GM18505 (cell line): ENCODE measurements at regions not wholly inside any gene's neighbourhood (a gene's known extent, or its start where the extent isn't known, plus 50 kb on each side); places are given as distances from the start of the nearest gene placed in this dataset.
"Not testable (repeated sequence)": the region's sequence is repeated elsewhere in the genome, so short reads cannot be mapped to it uniquely, and the experiment has no call there.

Experiments used
- ATAC-seq: cut with Tn5 transposase; IDR thresholded peaks from one replicate; pipeline ENCODE4 v1.9.1; 2021; ENCODE audit not compliant: unreplicated experiment
- POLR2A ChIP-seq: IDR thresholded peaks from 4 replicates; pipeline ENCODE4 v1.6.1; 2011; ENCODE audit warnings: borderline replicate concordance; ENCODE audit not compliant: insufficient read depth, insufficient read length; ENCODE audit errors: extremely low read depth

DNA sequence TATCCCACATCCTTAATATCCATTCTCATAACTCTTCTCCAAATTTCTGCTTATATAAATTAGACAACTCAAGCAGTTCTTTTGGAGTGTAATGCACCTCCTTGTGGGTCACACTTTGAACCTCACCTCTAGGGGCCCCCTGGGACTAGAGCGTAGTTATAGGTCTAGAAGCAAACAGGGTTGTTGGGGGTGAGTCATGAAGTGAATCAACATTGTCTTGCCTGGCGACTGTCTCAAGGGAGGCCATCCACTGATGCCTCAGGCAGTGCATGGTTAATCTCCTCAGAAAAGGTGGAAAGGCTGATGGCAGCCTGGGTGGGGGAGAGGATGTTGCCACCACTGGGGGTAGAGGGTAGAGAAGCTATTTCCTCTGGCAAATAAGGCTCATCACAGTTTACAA is 129.1 kb downstream of the TNFRSF21 start:
- no peak for ATAC-seq
- no peak for TF ChIP-seq POLR2A

DNA sequence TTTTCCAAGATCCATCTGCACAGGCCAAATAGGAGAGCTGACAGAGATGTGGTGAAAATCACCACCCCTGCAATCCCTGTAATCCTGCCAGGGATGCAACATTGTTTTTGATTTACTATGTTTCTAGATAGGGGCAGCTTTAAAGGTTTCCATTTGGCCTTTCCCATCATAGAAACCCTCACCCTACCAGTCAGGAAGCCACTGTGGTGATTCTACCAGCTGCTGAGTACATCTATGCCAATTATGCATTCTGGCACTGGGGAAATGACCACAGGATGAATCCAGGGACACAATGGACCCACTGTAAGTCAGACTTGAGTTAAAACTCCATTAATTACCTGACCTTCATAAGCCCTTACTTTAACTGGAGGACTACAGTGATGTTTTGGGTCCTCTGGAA is 130.4 kb downstream of the TNFRSF21 start:
- ATAC-seq: no peak
- no peak for TF ChIP-seq POLR2A

DNA sequence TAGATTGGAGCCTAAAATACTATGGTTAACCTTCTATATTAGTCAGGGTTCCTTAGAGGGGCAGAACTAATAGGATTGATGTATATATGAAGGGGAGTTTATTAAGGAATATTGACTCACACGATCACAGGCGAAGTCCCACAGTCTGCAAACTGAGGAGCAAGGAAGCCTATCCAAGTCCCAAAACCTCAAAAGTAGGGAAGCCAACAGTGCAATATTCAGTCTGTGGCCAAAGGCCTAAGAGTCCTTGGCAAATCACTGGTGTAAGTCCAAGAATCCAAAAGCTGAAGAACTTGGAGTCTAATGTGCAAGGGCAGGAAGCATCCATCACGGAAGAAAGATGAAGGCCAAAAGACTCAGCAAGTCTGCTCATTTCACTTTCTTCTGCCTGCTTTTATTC is 133.5 kb upstream of the ADGRF1 start:
- TF ChIP-seq POLR2A: no peak
- ATAC-seq: no peak

DNA sequence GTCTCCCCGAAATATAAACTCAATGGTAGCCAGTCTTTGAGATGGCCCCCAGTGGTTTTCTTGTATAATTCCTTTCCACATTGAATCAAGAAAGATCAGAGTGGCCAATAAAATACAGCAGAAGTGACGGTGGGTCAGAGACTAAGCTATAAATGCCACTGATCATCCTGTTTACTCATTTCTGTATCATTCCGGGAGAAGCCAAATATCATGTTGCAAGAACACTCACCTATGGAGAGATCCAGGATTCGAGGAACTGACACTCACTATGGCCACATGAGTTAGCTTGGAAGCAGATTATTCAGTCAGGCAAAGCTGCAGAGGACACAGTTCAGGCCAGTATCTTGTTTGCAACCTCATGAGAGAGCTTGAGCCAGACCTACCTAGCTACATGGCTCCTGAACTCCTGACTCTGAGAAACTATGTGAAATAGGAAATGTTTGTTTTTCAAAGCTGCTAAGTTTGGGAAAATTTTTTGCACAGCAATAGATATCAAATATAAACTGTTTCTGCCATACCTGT is 132.4 kb upstream of the ADGRF1 start:
- no peak for ATAC-seq
- TF ChIP-seq POLR2A: no peak

DNA sequence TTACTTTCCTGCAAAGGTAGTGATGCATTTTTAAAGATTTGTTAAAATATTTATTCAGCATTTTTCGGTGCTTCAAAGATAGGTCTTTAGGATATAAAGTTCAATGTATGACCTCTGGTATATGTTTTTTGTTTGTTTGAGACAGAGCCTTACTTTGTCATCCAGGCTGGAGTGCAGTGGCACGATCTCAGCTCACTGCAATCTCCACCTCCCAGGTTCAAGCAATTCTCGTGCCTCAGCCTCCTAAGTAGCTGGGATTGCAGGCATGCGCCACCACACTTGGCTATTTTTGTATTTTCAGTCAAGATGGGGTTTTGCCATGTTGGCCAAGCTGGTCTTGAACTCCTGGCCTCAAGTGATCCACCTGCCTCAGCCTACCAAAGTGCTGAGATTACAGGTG is 131.9 kb upstream of the ADGRF1 start:
- ATAC-seq: not testable (repeated sequence)

DNA sequence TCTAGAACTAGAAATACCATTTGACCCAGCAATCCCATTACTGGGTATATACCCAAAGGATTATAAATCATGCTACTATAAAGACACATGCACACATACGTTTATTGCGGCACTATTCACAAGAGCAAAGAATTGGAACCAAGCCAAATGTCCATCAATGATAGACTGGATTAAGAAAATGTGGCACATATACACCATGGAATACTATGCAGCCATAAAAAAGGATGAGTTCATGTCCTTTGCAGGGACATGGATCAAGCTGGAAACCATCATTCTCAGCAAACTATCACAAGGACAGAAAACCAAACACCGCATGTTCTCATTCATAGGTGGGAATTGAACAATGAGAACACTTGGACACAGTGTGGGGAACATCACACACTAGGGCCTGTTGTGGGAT is 131.0 kb upstream of the ADGRF1 start:
- ATAC-seq: not testable (repeated sequence)

DNA sequence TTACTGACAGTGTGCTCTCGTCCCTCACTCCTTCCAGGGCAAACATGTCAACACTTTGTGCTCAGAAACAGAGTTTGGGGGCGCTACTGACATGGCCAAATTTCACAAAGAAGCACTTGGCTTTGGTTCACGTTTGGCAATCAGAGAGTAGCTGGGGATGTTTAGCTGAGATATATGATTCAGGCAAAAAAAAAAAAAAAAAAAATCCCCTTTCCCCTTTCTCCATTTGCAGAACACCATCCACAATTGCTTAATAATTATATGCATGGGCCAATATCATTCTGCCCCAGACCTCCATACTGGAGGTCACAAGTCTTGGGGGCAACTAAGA is 128.4 kb upstream of the ADGRF1 start:
- TF ChIP-seq POLR2A: no peak
- ATAC-seq: no peak

DNA sequence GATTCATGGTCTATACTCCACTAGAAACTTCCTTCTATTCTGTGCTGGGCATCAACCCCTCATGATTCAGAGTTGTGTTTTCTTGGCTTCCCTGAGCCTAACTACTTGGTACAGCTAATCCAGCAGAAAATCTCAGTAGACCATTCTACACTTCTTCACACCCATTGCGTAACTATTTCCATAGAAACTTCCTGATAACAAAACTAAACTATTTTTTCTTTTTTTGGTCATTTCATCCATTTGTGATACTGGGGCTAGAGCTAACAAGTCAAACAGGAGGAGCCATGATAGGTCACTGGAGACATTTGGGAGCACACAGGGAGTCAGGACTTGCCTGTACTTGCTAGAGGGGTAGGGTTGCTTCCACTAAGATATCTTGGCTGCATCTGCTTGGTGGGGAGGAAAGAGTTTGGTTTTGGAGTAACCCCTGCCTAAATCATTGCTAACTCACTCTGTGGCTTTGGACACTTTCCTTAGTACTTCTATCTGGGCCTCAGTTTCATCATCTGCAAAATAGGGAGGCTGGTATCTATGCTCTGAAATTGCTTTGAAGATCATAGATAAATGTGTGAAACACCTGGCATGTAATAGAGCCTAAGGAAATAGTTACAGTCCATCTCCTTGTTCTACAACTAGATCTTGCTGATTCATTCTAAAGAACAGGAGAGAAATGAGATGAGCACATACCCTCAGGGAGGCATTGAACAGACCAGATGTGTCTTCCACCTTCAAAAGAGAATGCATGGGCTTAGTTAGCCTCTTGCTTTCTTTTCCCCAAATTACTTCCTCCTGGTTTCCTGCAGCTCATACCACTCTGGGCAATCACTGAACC is 127.9 kb upstream of the ADGRF1 start:
- no peak for TF ChIP-seq POLR2A
- ATAC-seq: no peak

DNA sequence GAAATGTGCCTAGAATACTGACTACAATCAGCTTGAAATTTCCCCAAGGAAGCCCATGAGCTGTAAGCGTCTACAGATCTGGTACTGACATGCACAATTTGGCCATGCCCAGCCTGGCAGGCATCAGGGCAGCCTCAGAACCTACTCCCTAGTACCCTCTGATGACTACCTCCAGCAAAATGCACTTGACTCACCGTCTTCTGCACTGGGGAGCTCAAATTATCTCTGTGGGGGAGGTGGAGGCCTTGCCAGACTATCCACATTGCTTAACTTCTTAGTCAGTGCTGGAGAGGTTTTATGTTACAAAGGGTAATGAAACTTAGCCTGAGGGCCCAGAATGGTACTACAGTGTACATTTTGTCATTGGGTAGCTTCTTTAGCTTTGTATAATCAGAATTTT is 126.0 kb upstream of the ADGRF1 start:
- no peak for TF ChIP-seq POLR2A
- ATAC-seq: no peak

DNA sequence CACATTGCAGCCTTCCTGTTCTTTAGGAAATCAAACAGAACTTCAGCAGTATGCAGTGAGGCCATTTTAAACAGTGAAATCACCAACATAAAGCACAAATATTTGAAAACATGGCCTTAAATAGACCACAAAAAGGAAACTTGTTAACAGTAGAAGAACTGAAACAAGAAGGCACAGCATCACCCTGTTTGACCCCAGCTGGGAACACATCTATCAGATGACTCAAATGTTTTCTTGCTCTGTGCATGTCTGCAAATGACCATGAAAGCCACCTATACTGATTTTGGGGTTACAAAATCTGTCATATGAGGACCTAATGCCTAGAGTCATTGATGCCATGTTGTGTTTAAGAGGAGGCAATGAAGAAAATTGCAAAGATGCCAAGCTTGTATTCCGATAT is 123.8 kb upstream of the ADGRF1 start:
- ATAC-seq: peak; percentile 88
- no peak for TF ChIP-seq POLR2A

DNA sequence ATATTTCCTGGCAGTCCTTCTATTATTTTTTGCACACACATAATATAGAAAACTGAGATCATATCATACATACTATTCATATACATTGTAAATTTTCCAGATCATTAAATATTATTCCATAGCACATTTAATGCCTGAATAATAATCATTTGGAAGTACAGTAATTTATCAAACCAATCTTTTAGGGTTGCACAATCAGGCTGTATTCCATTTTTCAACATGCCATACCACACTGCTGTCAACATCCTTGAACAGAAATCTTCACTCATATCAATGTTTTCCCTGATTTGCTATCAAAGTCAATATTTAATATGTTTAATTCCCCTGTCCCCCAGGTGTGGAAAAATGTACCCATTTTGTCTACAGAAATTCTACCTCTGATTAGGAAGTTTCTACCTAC is 122.7 kb upstream of the ADGRF1 start:
- TF ChIP-seq POLR2A: no peak
- ATAC-seq: no peak

DNA sequence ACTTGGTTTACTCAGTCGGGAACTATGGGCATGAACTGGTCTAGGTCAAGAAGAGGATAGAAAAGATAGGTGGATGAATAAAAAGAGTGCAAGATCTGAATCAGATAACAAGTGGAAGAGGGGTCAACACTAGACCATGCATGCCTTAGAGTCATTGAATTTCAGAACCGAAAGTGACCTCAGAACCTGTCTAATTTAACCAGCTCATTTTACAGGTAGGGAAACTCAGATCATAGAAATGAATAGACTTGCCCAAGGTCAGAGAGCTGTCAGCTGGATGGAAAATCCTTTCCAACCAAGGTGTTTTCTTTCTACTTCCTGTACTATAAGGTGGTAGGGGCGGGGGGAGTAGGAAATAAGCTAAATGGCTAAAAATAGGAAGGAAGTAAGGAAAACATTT is 121.4 kb upstream of the ADGRF1 start:
- TF ChIP-seq POLR2A: no peak
- no peak for ATAC-seq

DNA sequence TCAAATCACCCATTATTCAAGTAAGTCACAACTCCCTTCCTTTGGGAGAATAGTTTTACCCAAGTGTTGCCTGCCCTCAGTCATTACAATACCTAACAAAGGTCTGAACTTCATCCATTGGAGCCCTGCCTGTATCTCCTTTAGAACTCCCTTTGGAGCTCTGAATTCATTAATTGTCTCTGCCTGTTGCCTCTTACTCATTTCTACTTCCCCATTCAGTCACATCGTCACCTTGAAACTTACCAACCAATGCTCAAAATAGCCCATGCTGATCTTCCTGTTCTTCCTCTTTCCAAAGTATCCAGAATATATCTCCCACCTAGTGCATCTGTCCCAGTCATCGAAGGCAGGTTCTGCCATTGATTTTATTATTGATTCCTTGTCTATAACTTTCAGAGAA is 120.7 kb upstream of the ADGRF1 start:
- no peak for TF ChIP-seq POLR2A
- ATAC-seq: no peak

DNA sequence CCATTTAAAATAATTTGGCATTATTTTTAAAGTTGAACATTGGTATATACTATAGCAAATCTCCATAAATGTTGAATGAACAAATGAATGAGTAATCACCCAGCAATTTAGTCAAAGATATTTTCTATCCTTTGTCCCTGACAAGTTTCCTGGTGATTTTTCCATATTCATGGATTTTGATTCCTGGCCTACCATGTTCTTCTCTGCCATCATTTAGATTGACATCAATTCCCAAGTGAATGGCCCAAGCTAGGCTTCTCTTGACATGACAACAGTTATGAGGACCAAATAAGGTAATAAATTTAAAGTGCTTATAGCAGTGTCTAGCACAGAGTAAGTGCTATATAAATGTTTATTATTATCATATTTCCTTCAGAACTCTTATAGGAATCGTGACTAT is 120.1 kb upstream of the ADGRF1 start:
- no peak for ATAC-seq
- TF ChIP-seq POLR2A: no peak

DNA sequence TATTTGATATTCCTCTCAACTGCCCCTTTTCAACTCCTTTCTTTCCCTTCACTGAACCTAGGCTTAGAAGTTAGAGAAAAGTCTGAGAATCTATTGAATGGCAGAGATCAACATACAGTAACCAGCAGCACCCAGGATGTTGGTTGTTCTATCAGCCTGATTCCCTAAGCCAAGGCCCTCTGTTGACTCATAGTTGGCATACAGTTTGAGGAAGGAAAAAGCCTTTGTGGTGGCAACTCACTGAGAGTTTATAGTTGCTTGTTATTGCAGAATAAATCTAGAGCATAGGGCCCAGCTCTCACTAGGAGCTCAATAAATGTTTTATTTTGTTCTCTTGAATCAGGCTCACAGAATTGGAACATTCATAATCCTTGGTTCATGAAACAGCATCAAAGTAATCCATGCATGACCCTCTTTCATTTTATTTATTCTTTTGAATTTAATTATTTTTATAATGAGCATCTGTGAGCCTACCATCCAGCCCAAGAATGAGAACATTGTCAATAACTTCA is 119.1 kb upstream of the ADGRF1 start:
- no peak for ATAC-seq
- no peak for TF ChIP-seq POLR2A

DNA sequence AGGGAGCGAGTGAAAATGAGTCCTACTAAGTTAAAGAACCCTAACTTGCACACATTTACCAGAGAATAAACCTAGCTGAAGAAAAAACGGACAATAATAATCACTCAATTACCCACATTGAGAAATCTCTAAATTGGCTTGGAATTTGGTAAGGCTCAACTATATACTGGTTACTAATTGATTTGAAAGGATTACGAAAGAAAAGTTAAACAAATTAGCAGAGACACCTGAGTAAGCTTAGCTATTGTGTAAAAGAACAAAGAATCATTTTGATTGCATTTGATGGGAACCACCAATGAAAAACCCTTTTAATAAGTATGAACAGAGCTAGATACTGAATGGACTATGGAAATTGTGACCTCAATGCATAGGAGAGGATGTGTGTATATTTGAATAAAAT is 118.6 kb upstream of the ADGRF1 start:
- no peak for TF ChIP-seq POLR2A
- no peak for ATAC-seq

DNA sequence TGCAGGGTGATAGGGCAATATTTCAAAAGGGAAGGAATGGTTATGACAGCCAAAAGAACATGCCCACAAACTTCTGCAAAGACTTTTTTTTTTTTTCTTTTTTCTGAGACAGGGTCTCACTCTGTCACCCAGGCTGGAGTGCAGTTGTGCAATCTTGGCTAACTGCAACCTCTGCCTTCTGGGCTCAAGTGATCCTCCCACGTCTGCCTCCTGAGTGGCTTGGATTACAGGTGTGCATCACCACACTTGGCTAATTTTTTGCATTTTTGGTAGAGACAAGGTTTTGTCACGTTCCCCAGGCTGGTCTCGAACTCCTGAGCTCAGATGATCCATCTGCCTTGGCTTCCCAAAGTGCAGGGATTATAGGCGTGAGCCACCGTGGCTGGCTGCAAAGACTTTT is 117.6 kb upstream of the ADGRF1 start:
- no peak for TF ChIP-seq POLR2A
- ATAC-seq: no peak
